ENCODE measurements at regions not wholly inside any gene's neighbourhood (a gene's known extent, or its start where the extent isn't known, plus 50 kb on each side); places are given as distances from the start of the nearest gene placed in this dataset.

DNA sequence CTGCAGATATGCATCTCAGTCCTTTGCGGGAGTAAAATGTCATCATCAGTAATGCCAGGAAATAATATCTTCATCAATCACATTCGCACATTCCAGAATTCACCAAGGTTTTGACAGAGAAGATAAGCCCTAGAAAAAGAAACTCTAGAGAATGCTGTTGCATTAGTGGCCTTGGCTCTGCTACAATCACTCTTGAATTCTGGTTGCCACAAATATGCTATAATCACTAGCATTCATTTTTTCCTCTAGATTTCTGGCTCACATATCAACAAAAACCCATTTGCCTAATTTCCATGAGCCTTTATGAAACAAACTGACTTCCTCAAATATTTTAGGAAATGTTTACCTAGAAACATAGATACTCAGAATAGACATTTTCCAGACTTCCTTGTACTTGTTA lies 653.4 kb downstream of the ANXA1 start:
- DNase-seq: no peak

GRCh38 chr9:73805853-73806458 lies 654.3 kb downstream of the ANXA1 start:
- no peak for DNase-seq

GRCh38 chr9:73806876-73807275 lies 655.2 kb downstream of the ANXA1 start:
- no peak for DNase-seq

GRCh38 chr9:73807952-73808351 lies 656.3 kb downstream of the ANXA1 start:
- no peak for DNase-seq

GRCh38 chr9:73810585-73811215 lies 659.0 kb downstream of the ANXA1 start:
- no peak for DNase-seq

DNA sequence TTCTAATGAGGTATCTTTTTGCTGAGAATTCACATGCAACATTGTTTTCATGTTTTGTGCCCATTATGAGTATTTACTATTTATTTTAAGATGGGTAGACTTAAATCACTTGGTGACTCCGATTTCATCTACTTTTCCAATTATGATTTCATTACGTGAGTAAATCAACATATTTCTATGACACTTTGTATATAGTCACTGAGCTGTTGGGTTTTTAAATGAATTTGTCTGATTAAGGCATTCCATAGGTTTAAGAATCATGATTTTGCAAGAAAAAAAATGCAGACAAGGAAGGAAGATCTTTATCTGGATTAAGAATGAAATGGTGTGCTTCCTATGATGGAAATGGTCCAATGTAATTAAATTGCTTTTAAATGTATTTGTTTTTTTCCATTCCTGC lies 661.9 kb downstream of the ANXA1 start:
- DNase-seq: no peak

GRCh38 chr9:73816905-73817304 lies 665.2 kb downstream of the ANXA1 start:
- no peak for DNase-seq

- DNase-seq: no peak
Measured at GRCh38 chr9:73824671-73825070, 672.5 kb upstream of the RORB start.

- DNase-seq: no peak
Measured at GRCh38 chr9:73838871-73839270, 658.3 kb upstream of the RORB start.

- no peak for DNase-seq
Measured at GRCh38 chr9:73839471-73839870, 657.7 kb upstream of the RORB start.

DNA sequence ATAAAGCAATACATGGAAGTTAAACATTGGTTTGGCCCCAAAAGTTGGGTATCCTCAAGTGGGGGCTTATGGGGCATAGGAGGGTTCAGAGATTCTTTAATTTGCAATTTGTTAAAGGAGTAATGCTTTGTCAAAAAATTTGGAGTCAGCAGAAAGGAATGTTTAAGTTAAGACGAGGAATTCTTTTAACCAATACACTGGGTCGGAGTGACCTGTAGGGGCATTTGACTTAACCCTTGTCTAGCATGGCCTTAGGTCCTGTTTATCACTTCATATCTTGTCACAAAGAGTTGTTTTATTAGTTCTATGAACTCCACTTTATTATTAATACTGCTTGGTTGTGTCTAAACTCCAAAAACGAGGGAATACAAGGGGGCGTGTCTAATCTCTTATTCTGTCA lies 656.1 kb upstream of the RORB start:
- no peak for DNase-seq

DNA sequence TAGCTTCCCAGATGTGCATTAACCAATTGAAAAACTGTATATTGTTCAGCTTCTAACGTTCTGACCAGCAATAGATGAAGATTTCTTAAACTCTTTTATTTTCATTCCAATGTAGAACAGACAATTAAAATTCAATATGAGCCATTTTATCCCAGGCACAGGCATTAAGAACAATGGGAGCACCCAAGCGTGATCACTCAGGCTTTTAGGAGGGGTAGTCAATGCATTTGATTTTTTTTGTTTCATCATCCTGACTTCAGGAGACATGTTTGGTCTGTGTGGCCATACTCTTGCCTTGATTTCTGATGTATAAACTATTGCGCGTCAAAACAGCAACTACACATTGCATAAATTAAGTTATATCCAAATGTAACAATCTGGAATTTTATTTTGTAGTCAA lies 653.0 kb upstream of the RORB start:
- DNase-seq: no peak

DNA sequence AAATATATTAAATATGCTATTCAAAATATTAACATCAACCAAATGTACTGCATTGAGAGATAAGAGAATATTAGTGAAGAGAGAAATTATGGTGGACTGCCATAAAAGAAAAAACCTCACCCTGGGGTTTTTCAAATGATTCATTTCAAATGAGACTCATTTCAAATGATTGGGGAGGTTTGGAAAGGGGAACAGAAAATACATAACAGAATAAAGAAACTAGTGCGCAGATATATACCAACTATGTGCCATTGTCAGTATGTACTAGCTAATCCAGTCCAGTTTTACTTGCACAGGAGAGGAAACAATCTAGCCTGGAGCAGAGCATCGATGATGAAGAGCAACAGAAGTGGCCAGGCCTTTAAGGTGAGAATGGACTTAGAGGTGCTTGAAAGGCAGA lies 651.6 kb upstream of the RORB start:
- DNase-seq: no peak

DNA sequence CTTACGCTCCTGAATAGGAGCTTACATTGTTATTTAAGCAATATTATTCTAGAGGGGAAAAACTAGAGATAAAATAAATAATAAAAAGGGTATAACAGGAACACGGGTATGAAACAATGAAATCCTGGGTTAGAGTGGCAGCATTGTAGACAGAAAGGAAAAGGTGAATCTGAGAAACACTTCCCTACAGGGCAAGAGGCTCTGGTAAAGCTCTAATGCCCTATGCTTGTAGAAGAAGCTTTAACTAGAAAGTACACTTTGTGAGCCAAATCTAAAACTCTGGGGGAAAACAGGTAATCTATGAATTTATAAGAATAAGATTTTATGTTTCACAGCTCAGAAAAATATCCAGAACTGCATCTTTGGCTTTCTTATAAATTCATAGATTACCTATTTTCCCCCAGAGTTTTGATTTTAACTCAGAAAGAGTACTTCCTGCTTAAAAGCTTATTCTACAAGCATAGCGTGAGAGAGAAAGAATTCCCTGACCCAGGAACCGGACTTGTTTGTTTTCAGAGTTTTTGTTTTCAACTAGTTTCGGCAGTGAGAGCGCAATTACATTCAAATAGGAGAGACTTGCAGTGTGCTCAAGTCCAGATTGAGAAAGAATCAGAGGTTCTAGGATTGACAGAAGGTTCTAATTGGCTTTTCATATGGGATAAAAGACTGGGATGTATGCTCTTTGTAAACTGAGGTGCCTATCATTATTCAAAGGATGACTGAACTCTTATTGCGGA lies 651.0 kb upstream of the RORB start:
- DNase-seq: no peak

GRCh38 chr9:73847536-73847935 lies 649.6 kb upstream of the RORB start:
- no peak for DNase-seq

DNA sequence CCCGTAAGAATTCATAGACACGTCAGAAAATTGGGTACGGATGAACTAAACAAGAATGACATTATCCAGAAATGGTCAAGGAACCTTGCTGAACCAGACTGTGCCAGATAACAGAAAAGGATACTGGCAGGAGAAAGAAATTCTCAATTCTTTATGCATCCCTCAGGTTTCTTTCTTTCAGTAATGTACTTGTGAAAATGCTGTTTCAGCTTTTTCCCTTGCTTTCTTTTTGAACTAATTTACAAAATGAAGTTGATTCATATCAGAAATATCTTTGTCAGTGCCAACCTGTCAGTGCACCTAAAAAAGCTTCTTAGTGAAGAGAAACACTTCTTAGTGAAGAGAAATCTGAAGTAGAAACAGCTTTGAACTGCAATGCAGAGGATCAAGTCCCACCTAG lies 643.6 kb upstream of the RORB start:
- no peak for DNase-seq

GRCh38 chr9:73855206-73855605 lies 641.9 kb upstream of the RORB start:
- DNase-seq: no peak

DNA sequence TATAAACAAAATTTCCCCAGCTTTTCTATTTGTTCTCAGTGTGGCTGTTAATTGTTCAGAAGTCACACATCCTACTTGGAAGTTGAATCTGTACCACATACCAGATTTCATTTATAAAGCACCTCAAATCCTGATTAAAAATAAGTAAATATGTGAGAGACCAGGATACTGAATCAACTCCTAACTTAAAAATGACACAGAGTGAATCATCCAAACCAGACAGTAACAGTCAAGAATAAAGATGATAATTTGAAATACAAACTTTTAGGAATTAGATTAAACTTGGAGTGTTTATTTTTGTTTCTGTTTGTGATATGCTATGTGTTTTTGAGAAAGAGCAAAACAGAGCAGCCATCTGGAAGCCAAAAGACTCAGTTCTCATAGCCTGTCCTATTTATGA lies 633.2 kb upstream of the RORB start:
- no peak for DNase-seq

GRCh38 chr9:73866451-73866850 lies 630.7 kb upstream of the RORB start:
- DNase-seq: no peak

GRCh38 chr9:73869264-73869663 lies 627.9 kb upstream of the RORB start:
- DNase-seq: no peak

- no peak for DNase-seq
Measured at GRCh38 chr9:73871636-73872035, 625.5 kb upstream of the RORB start.

DNA sequence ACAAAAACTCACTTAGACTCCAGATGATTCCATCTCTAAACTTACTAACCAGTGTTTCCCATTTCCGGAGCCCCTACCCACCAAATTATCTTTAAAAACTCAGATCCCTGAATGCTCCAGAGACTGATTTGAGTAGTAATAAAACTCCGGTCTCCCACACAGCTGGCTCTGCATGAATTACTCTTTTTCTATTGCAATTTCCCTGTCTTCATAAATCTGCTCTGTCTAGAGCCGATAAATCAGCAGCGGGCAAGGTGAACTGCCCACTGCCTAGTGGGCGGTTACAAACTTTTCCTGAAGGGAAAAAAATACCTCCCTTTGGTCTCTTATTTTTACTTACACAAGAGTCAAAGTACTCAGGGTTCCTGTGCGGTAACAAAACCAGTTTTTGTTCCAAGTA lies 624.4 kb upstream of the RORB start:
- DNase-seq: no peak

GRCh38 chr9:73880101-73880500 lies 617.0 kb upstream of the RORB start:
- no peak for DNase-seq

DNA sequence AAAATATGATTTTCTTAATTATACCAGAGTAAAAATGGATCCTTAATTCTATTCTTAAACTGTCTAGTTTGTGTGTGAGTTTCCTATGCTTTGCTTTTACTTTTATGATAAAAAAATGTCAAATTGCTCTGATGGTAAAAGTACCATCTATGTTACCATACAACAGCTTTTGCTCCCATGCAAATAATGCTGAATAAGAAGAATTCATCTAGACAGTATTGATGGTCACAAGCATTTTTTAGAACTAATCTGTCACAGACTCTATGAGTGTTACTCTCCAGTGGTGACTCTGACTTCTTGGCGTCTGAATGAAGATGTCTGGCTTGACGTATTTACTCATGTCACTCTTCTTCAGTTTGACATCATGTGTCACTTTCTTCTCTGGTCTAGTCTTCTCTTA lies 608.1 kb upstream of the RORB start:
- DNase-seq: no peak

Measured in right forelimb (tissue), 1 donor.